GM23248 (cell line): ENCODE measurements at regions not wholly inside any gene's neighbourhood (a gene's known extent, or its start where the extent isn't known, plus 50 kb on each side); places are given as distances from the start of the nearest gene placed in this dataset.

Experiments
- DNase-seq: peaks from one replicate; pipeline ENCODE4 v3.0.0-alpha.2; 2015
- H2AFZ ChIP-seq: fragments of 200-600 bp; sonication (generic); 2 replicates; pipeline ENCODE4 v1.6.1; 2016; ENCODE audit warnings: antibody characterized with exemption
- H3F3A ChIP-seq: fragments of 200-600 bp; sonication (generic); 2 replicates; pipeline ENCODE4 v1.6.1; 2016; ENCODE audit warnings: mild to moderate bottlenecking, antibody characterized with exemption, mixed run types; ENCODE audit not compliant: insufficient read depth
- H3K27ac ChIP-seq: fragments of 200-600 bp; sonication (generic); 2 replicates; pipeline ENCODE4 v1.5.1; 2016; ENCODE audit warnings: mild to moderate bottlenecking
- H3K27me3 ChIP-seq: fragments of 200-600 bp; sonication (generic); replicated peaks from 2 replicates; pipeline ENCODE4 v1.6.1; 2016; ENCODE audit warnings: mild to moderate bottlenecking; ENCODE audit not compliant: insufficient read depth
- H3K36me3 ChIP-seq: fragments of 200-600 bp; sonication (generic); 2 replicates; pipeline ENCODE4 v1.6.1; 2016; ENCODE audit warnings: low read depth, mild to moderate bottlenecking
- H3K4me1 ChIP-seq: fragments of 200-600 bp; sonication (generic); 2 replicates; pipeline ENCODE4 v1.6.1; 2016; ENCODE audit warnings: mild to moderate bottlenecking; ENCODE audit not compliant: insufficient read depth
- H3K4me2 ChIP-seq: fragments of 200-600 bp; sonication (generic); one replicate; pipeline ENCODE4 v1.6.1; 2016; ENCODE audit warnings: mild to moderate bottlenecking; ENCODE audit not compliant: unreplicated experiment
- H3K4me3 ChIP-seq: fragments of 200-600 bp; sonication (generic); 2 replicates; pipeline ENCODE4 v1.5.1; 2016; ENCODE audit warnings: mild to moderate bottlenecking
- H3K79me2 ChIP-seq: fragments of 200-600 bp; sonication (generic); 2 replicates; pipeline ENCODE4 v1.6.1; 2016; ENCODE audit warnings: mild to moderate bottlenecking; ENCODE audit not compliant: insufficient read depth
- H3K9ac ChIP-seq: fragments of 200-600 bp; sonication (generic); 2 replicates; pipeline ENCODE4 v1.6.1; 2016; ENCODE audit warnings: mild to moderate bottlenecking
- H3K9me2 ChIP-seq: fragments of 200-600 bp; sonication (generic); 2 replicates; pipeline ENCODE4 v1.6.1; 2016; ENCODE audit warnings: mixed run types, mild to moderate bottlenecking, moderate library complexity; ENCODE audit not compliant: insufficient read depth
- H3K9me3 ChIP-seq: fragments of 200-600 bp; sonication (generic); one replicate; pipeline ENCODE4 v1.6.1; 2017; ENCODE audit warnings: low read depth
- H4K20me1 ChIP-seq: fragments of 200-600 bp; sonication (generic); 2 replicates; pipeline ENCODE4 v1.6.0; 2016; ENCODE audit not compliant: insufficient read depth
- EZH2 ChIP-seq: fragments of 200-600 bp; sonication (generic); IDR thresholded peaks from 2 replicates; pipeline ENCODE4 v1.6.1; 2018; ENCODE audit warnings: antibody characterized with exemption, mild to moderate bottlenecking; ENCODE audit not compliant: insufficient read depth, poor library complexity, severe bottlenecking
- EZH2phosphoT487 ChIP-seq: fragments of 200-600 bp; sonication (generic); IDR thresholded peaks from 2 replicates; pipeline ENCODE4 v1.6.1; 2018; ENCODE audit warnings: antibody characterized with exemption, moderate library complexity, mild to moderate bottlenecking, low read depth; ENCODE audit not compliant: insufficient read depth
- WGBS, 2 experiments: methylation state at CpG; one replicate each; pipeline ENCODE4 v1.1.6; 2015 to 2017; ENCODE audit warnings: low lambda C conversion rate in 2 of 2, low coverage in 1 of 2; ENCODE audit errors: missing lambda C conversion rate in 2 of 2; 5-methylcytosine and 5-hydroxymethylcytosine counted together
- in situ Hi-C: fragments of 300-500 bp; cut with MboI; formaldehyde crosslinking; loops from 2 replicates; pipeline ENCODE4 v1.15.0; 2020

DNA sequence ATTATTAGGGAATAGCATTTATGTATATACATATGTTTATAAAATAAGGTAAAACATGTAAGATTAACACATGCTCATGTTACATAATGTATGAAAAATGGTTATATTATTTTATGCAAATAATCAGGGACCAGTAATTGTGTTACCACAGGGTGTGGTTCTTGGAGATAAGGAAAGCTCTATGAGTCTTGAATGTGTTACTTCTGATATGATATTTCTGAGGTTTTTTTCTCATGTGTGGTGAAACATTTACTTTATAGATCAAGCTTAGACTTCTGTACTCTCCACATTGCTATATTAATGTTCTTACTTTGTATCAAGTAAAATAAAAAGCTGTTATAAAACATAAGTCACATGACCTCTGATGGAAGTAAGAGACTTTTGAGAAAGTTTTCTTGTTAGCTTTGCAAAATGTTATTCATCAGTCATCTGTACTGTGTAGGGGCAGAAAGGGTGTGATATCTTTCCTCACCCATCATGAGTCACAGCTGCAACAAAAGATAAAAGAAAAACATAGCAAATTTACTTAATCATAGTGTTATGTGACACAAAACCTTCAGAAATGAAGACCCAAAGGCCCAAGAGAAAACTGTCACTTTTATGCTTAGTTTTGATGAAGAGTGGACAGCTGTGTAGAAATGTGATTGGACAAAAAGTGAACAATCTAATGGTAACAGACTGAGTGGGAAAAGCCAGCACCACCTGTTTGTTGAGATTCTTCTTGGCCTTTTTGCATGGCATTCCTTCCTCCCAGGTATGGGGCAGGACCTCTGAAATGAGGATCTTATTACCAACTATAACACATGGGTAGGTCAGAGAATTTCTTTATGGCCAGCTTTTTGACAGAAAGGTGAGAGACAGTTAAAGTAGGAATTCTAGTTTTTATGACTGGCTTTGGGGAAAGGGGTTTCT, 632.3 kb downstream of the PDHA2 start:
- Histone ChIP-seq H3F3A (no peaks in the 10 kb centered on the region), H3K9ac (no peak overlapping the region), H3K36me3 (no peaks in the 10 kb centered on the region), H3K4me1 (no peaks in the 10 kb centered on the region), H2AFZ (no peak overlapping the region), H3K79me2 (no peaks in the 10 kb centered on the region), H3K4me2 (no peak overlapping the region), H3K27me3 (no peaks in the 10 kb centered on the region), H4K20me1 (no peaks in the 10 kb centered on the region), H3K27ac (no peak overlapping the region), H3K9me3 (no peaks in the 10 kb centered on the region), H3K9me2 (no peaks in the 10 kb centered on the region), H3K4me3 (no peak overlapping the region)
- in situ Hi-C loops: no loop called here
- no peak for DNase-seq
- TF ChIP-seq EZH2: no peak
- TF ChIP-seq EZH2phosphoT487: no peak

DNA sequence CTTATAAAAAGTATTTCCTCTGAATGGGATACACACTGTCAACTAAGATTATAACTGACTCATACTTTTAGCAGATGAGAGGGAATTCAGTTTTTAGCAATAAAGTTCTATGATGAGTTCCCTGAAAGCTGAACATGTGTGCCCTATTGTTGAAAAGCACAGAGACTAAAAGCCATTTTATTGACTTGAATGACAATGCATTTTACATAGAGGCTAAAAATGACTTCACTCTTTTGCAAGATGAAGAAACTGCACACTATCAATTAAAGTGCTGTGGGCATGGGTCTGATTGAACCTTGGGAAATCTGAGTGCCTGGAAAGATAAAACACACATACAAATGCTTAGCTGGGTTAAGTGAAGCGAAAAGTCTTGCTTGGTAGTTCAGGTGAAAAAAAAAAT, 633.4 kb downstream of the PDHA2 start:
- no peaks in the 10 kb centered on the region for H3K9me2 ChIP-seq
- no peaks in the 10 kb centered on the region for H3K79me2 ChIP-seq
- in situ Hi-C loops: no loop called here
- no peak for DNase-seq
- H4K20me1 ChIP-seq: no peaks in the 10 kb centered on the region
- no peaks in the 10 kb centered on the region for H3F3A ChIP-seq
- no peaks in the 10 kb centered on the region for H3K36me3 ChIP-seq
- no peak overlapping the region for H3K4me2 ChIP-seq
- no peaks in the 10 kb centered on the region for H3K27me3 ChIP-seq
- no peaks in the 10 kb centered on the region for H3K9me3 ChIP-seq
- H3K27ac ChIP-seq: no peak overlapping the region
- 0 to 6% methylated on average over 1 of the region's 1 CpG for WGBS, 2 experiments
- TF ChIP-seq EZH2phosphoT487 (no peak), EZH2 (no peak)
- no peak overlapping the region for H3K4me3 ChIP-seq
- H3K4me1 ChIP-seq: no peaks in the 10 kb centered on the region
- no peak overlapping the region for H3K9ac ChIP-seq
- H2AFZ ChIP-seq: no peak overlapping the region

- Histone ChIP-seq H3K4me1 (no peaks in the 10 kb centered on the region), H3K9ac (no peak overlapping the region), H3K4me2 (no peak overlapping the region), H3K9me3 (peaks cover 4% of the 10 kb centered on the region), H3K9me2 (no peaks in the 10 kb centered on the region), H3K27me3 (no peaks in the 10 kb centered on the region), H2AFZ (no peak overlapping the region), H3K4me3 (no peak overlapping the region), H3K27ac (no peak overlapping the region), H3K36me3 (no peaks in the 10 kb centered on the region), H4K20me1 (no peaks in the 10 kb centered on the region), H3K79me2 (no peaks in the 10 kb centered on the region), H3F3A (no peaks in the 10 kb centered on the region)
- 3 to 16% methylated on average over 4 of the region's 4 CpGs for WGBS, 2 experiments
- in situ Hi-C loops: no loop called here
- TF ChIP-seq EZH2phosphoT487 (no peak), EZH2 (no peak)
- DNase-seq: no peak
Measured at GRCh38 chr4:96483308-96484030, 643.6 kb downstream of the PDHA2 start.

- no peak overlapping the region for H3K4me3 ChIP-seq
- no peaks in the 10 kb centered on the region for H3K9me2 ChIP-seq
- H2AFZ ChIP-seq: no peak overlapping the region
- H3K9me3 ChIP-seq: peaks cover 4% of the 10 kb centered on the region
- TF ChIP-seq EZH2phosphoT487: no peak
- no peak for TF ChIP-seq EZH2
- H3K4me1 ChIP-seq: no peaks in the 10 kb centered on the region
- no peak overlapping the region for H3K4me2 ChIP-seq
- no peaks in the 10 kb centered on the region for H3K27me3 ChIP-seq
- no peaks in the 10 kb centered on the region for H3F3A ChIP-seq
- in situ Hi-C loops: no loop called here
- no peak overlapping the region for H3K9ac ChIP-seq
- no peaks in the 10 kb centered on the region for H4K20me1 ChIP-seq
- H3K79me2 ChIP-seq: no peaks in the 10 kb centered on the region
- DNase-seq: no peak
- no peak overlapping the region for H3K27ac ChIP-seq
- no peaks in the 10 kb centered on the region for H3K36me3 ChIP-seq
Measured at GRCh38 chr4:96486563-96486962, 646.7 kb downstream of the PDHA2 start.
